ENCODE measurements at regions not wholly inside any gene's neighbourhood (a gene's known extent, or its start where the extent isn't known, plus 50 kb on each side); places are given as distances from the start of the nearest gene placed in this dataset.

DNA sequence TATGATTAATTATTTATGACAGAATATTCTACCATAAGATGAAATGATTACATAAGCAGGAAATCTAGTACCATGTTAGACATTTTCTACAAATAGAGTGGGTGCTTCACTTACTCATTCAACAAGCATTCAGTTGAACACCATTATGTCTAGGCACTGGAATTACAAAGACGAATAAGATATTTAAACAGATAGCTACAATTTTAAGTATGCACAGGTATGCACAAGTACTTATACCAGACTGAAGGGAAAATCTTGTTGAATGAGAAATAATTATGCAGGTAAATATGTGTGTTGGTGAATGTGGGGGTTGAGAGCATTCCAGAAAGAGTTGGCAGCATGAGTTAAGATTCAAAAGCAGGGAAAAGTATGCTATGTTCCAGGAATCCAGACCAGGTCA lies 107.3 kb upstream of the CNKSR2 start:
- Mint-ChIP-seq H3K4me1 (ENCODE audit: unreplicated experiment) (no peaks in the 10 kb centered on the region), H3K36me3 (ENCODE audit: unreplicated experiment) (no peaks in the 10 kb centered on the region), H3K4me3 (ENCODE audit: unreplicated experiment) (no peak overlapping the region), H3K9me3 (ENCODE audit: unreplicated experiment) (peaks cover 46% of the 10 kb centered on the region), H3K27me3 (ENCODE audit: unreplicated experiment) (no peaks in the 10 kb centered on the region), H3K27ac (ENCODE audit: unreplicated experiment) (no peak overlapping the region)
- TF ChIP-seq, protein P1, sequence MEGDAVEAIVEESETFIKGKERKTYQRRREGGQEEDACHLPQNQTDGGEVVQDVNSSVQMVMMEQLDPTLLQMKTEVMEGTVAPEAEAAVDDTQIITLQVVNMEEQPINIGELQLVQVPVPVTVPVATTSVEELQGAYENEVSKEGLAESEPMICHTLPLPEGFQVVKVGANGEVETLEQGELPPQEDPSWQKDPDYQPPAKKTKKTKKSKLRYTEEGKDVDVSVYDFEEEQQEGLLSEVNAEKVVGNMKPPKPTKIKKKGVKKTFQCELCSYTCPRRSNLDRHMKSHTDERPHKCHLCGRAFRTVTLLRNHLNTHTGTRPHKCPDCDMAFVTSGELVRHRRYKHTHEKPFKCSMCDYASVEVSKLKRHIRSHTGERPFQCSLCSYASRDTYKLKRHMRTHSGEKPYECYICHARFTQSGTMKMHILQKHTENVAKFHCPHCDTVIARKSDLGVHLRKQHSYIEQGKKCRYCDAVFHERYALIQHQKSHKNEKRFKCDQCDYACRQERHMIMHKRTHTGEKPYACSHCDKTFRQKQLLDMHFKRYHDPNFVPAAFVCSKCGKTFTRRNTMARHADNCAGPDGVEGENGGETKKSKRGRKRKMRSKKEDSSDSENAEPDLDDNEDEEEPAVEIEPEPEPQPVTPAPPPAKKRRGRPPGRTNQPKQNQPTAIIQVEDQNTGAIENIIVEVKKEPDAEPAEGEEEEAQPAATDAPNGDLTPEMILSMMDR (IDR thresholded peaks at IDR 0.05), result no peak
- no peak for DNase-seq (ENCODE audit: extremely low spot score, unreplicated experiment)

DNA sequence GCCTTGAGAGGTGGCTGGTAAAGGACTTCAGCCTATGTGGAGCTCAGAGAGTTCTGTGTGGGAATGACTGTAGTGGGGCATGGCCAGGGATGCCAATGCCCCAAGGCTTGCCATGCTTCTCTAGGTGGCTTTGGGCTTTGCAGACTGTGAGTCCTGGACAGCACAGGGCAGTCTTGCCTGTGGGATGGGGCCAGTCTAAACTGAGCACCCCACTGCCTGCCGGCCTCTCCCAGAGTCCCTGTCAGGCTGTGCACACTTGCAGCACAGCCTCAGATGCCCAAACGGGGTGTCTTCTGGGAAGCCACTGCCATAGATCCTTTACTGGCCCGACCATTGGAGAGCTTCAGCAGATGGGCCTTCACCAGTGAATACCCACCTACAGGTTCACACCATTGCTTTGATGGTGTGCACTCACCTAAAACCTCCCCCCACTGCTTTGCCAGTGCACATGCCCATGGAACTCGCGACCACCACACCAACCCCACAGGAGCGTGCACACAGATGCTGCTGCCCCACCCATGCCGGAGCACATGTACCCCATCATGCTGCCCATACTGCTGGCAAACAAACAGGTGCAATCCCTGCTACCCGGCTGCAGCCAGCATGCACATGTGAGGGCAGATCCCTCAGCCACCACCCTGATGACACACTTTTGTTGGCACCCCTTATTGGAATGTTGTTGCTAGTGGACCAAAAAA lies 97.3 kb upstream of the CNKSR2 start:
- H3K9me3 Mint-ChIP-seq (ENCODE audit: unreplicated experiment), result peaks cover 32% of the 10 kb centered on the region
- H3K4me3 Mint-ChIP-seq (ENCODE audit: unreplicated experiment), result no peak overlapping the region
- no peaks in the 10 kb centered on the region for H3K36me3 Mint-ChIP-seq (ENCODE audit: unreplicated experiment)
- H3K27me3 Mint-ChIP-seq (ENCODE audit: unreplicated experiment), result no peaks in the 10 kb centered on the region
- H3K4me1 Mint-ChIP-seq (ENCODE audit: unreplicated experiment), result no peaks in the 10 kb centered on the region
- no peak for DNase-seq (ENCODE audit: extremely low spot score, unreplicated experiment)
- no peak overlapping the region for H3K27ac Mint-ChIP-seq (ENCODE audit: unreplicated experiment)
- TF ChIP-seq, protein P1 (IDR thresholded peaks at IDR 0.05), result no peak

DNA sequence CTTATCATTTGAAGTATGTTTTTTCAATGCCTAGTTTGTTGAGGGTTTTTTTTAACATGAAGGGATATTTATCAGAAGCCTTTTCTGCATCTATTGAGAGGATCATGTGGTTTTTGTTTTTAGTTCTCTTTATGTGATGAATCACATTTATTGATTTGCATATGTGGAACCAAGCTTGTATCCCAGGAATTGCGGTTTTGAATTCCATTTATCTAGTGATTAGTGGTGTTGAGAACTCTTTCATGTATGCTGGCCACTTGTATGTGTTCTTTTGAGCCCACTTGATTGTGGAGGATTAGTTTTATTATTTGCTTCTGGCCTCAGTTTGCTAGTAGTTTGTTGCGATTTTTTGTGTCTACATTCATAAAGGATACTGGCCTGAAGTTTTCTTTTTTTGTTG lies 85.0 kb upstream of the CNKSR2 start:
- DNase-seq (ENCODE audit: extremely low spot score, unreplicated experiment), result no peak
- no peak overlapping the region for H3K4me3 Mint-ChIP-seq (ENCODE audit: unreplicated experiment)
- no peaks in the 10 kb centered on the region for H3K36me3 Mint-ChIP-seq (ENCODE audit: unreplicated experiment)
- TF ChIP-seq, protein P1 (IDR thresholded peaks at IDR 0.05), result no peak
- H3K27me3 Mint-ChIP-seq (ENCODE audit: unreplicated experiment), result no peaks in the 10 kb centered on the region
- peaks cover under 1% of the 10 kb centered on the region for H3K9me3 Mint-ChIP-seq (ENCODE audit: unreplicated experiment)
- H3K4me1 Mint-ChIP-seq (ENCODE audit: unreplicated experiment), result no peaks in the 10 kb centered on the region
- no peak overlapping the region for H3K27ac Mint-ChIP-seq (ENCODE audit: unreplicated experiment)

DNA sequence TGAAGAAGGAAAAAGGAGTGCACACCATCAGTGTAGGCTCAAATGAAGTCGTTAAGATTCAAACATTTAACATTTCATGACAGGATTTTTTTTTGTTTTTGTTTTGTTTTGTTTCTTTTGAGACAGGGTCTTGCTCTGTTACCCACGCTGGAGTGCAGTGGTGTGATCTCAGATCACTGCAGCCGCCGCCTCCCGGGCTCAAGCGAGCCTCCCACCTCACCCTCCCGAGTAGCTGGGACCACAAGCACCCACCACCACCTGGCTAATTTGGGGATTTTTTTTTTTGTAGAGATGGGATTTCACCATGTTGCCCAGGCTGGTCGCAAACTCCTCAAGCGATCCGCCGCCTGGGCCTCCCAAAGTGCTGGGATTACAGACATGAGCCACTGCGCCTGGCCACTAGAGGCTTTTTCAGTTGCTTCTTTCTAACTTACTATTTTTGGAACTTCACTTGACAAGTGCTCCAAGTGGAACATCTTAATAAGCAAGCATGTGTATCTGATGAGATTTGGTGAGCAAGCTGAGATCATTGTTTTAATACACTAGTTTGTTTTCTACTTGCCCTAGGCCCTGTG lies 78.9 kb upstream of the CNKSR2 start:
- Mint-ChIP-seq H3K4me3 (ENCODE audit: unreplicated experiment) (no peak overlapping the region), H3K4me1 (ENCODE audit: unreplicated experiment) (no peaks in the 10 kb centered on the region), H3K27me3 (ENCODE audit: unreplicated experiment) (no peaks in the 10 kb centered on the region), H3K9me3 (ENCODE audit: unreplicated experiment) (no peaks in the 10 kb centered on the region), H3K27ac (ENCODE audit: unreplicated experiment) (no peak overlapping the region), H3K36me3 (ENCODE audit: unreplicated experiment) (no peaks in the 10 kb centered on the region)
- TF ChIP-seq, protein P1 (IDR thresholded peaks at IDR 0.05), result no peak
- no peak for DNase-seq (ENCODE audit: extremely low spot score, unreplicated experiment)

DNA sequence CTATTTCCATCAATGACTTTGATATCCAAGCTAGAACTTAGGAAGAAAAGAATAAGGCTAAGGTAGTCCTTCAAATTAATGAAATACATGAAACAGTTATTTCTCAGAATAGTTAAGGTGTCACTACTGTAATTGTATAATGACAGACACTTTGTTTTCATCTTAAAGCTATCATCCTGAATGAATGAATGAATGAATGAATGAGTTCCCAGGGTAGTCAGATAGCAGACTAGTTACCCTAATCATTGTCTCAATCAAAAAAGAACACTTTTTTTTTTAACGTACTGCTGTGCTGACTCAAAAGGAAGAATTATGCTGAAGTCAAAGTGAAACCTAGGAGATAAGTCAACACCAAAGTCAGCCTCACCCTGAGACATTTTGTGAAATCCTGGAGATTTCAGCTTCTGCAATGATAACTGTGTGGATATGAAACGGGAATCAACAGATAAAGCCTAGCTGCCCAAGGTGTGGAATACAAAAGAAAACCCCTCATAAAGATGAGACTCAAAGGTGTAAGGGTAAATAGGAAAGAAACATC lies 68.3 kb upstream of the CNKSR2 start:
- Mint-ChIP-seq H3K27ac (ENCODE audit: unreplicated experiment) (no peak overlapping the region), H3K36me3 (ENCODE audit: unreplicated experiment) (no peaks in the 10 kb centered on the region), H3K4me1 (ENCODE audit: unreplicated experiment) (no peaks in the 10 kb centered on the region), H3K9me3 (ENCODE audit: unreplicated experiment) (no peaks in the 10 kb centered on the region), H3K27me3 (ENCODE audit: unreplicated experiment) (peaks cover 4% of the 10 kb centered on the region), H3K4me3 (ENCODE audit: unreplicated experiment) (no peak overlapping the region)
- TF ChIP-seq, protein P1 (IDR thresholded peaks at IDR 0.05), result no peak
- DNase-seq (ENCODE audit: extremely low spot score, unreplicated experiment), result no peak
